ENCODE measurements at regions not wholly inside any gene's neighbourhood (a gene's known extent, or its start where the extent isn't known, plus 50 kb on each side); places are given as distances from the start of the nearest gene placed in this dataset.

DNA sequence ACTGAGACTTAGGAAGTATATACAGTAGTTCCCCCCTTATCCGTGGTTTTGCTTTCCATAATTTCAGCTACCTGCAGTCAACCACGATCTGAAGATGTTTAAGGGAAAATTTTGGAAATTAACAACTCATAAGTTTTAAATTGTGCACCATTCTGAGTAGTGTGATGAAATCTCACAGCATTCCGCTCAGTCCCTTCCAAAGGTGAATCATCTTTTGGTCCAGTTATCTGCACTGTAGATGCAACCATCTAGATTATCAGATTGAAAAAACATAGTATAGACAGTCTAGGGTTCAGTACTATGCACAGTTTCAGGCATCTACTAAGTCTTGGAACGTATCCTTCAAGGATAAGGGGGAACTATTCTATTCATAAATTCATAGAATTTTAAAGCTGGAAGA, 109.0 kb downstream of the ANXA3 start:
- Histone ChIP-seq H2AFZ (ENCODE audit: low read length) (no peak overlapping the region), H2BK20ac (ENCODE audit: low read depth, low read length, poor library complexity, severe bottlenecking) (no peak overlapping the region), H4K5ac (ENCODE audit: insufficient read length, low read depth, low read length) (no peak overlapping the region), H2BK120ac (ENCODE audit: low read depth, low read length, poor library complexity, severe bottlenecking) (no peak overlapping the region), H3K27ac (ENCODE audit: insufficient read length, low read depth, low read length) (no peak overlapping the region), H4K20me1 (ENCODE audit: control insufficient read depth, insufficient read depth, insufficient read length) (no peaks in the 10 kb centered on the region), H2BK5ac (ENCODE audit: insufficient read length, low read length) (no peak overlapping the region), H3T11ph (ENCODE audit: low read length) (no peak overlapping the region), H2BK12ac (ENCODE audit: insufficient read length, low read depth, low read length) (no peak overlapping the region), H3K4ac (ENCODE audit: low read depth, low read length) (no peak overlapping the region), H3K23me2 (ENCODE audit: insufficient read length, low read depth, low read length, poor library complexity, severe bottlenecking) (no peaks in the 10 kb centered on the region), H3K9ac (ENCODE audit: extremely low read depth, insufficient read length, low read length) (no peak overlapping the region), H4K91ac (ENCODE audit: insufficient read length, low read depth, low read length) (no peak overlapping the region), H3K27me3 (ENCODE audit: insufficient read depth, low read length) (no peaks in the 10 kb centered on the region), H3K79me2 (ENCODE audit: insufficient read depth, low read length) (no peaks in the 10 kb centered on the region), H3K4me1 (ENCODE audit: insufficient read depth, low read length) (peaks cover 4% of the 10 kb centered on the region; the same call in 1 of the 2 replicates), H3K56ac (ENCODE audit: insufficient read length, low read depth, low read length) (no peak overlapping the region), H2BK15ac (ENCODE audit: low read depth, low read length) (no peak overlapping the region), H3K9me3 (ENCODE audit: control insufficient read depth, low read depth, low read length) (no peaks in the 10 kb centered on the region), H3K4me2 (ENCODE audit: insufficient read depth, insufficient read length, low read length) (no peak overlapping the region), H4K8ac (replicated peaks; ENCODE audit: insufficient read length, low read depth, low read length) (no peak overlapping the region), H3K18ac (ENCODE audit: insufficient read length, low read depth, low read length) (no peak overlapping the region), H3K14ac (ENCODE audit: insufficient read depth, low read length) (no peak overlapping the region), H3K79me1 (ENCODE audit: insufficient read depth, low read depth, low read length, poor library complexity, severe bottlenecking) (no peaks in the 10 kb centered on the region), H3K23ac (ENCODE audit: insufficient read length, low read depth, low read length) (no peak overlapping the region), H2AK5ac (ENCODE audit: insufficient read length, low read length) (no peak overlapping the region)
- H3K9me3 Mint-ChIP-seq: no peaks in the 10 kb centered on the region
- peaks cover 34 to 35% of the 10 kb centered on the region in 2 experiments for H3K4me1 Mint-ChIP-seq
- H3K27ac Mint-ChIP-seq: no peak overlapping the region
- no peak overlapping the region for H3K4me3 Mint-ChIP-seq
- WGBS (ENCODE audit: extremely low coverage, insufficient read length, low lambda C conversion rate): no CpG with 5 or more reads among the region's 4 CpGs
- DNase-seq: no peak
- H3K27me3 Mint-ChIP-seq (ENCODE audit: low read depth): no peaks in the 10 kb centered on the region; the same call in 1 of the 2 replicates
- no peaks in the 10 kb centered on the region for H3K36me3 Mint-ChIP-seq (ENCODE audit: insufficient read depth in 1 of 3, low read depth in 3 of 3)
- TF ChIP-seq CTCF (conservative IDR thresholded peaks at IDR 0.05): no peak
